ENCODE measurements at regions not wholly inside any gene's neighbourhood (a gene's known extent, or its start where the extent isn't known, plus 50 kb on each side); places are given as distances from the start of the nearest gene placed in this dataset.

DNA sequence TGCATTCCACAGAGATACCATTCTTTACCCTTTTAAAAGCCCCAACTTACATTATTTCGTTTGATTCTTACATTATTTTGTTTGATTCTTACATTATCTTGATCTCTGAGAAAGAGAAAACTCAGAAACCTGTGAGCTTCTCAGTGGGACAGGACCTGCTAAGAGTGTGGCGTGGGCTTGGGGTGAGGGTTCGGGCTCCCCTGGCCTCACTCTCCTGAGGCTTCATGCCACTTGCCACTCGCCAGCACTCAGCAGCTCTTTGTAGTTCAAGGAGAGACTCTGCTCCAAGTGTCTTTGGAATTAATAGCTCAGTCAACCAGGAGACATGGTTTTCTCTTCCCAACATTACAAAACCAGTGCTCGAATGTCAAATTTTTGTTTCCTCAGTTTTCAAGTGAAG is 132.4 kb upstream of the RGS17 start:
- Histone ChIP-seq H3K27ac (ENCODE audit: low read depth, low read length) (no peak overlapping the region), H4K5ac (ENCODE audit: insufficient read length, low read depth, low read length) (no peak overlapping the region), H2AFZ (ENCODE audit: low read length) (no peak overlapping the region), H3K14ac (ENCODE audit: insufficient read length) (no peak overlapping the region), H3K36me3 (ENCODE audit: control insufficient read depth in 2 of 4, insufficient read depth in 4 of 4, low read length in 3 of 4) (no peaks in the 10 kb centered on the region), H3K27me3 (replicated peaks in 1 of 4; ENCODE audit: control insufficient read depth in 3 of 4, extremely low read depth in 1 of 4, insufficient read depth in 3 of 4, low read length in 3 of 4) (no peaks in the 10 kb centered on the region), H2BK20ac (ENCODE audit: low read length) (no peak overlapping the region), H3K56ac (replicated peaks; ENCODE audit: insufficient read length, low read depth, low read length) (no peak overlapping the region), H3K4me3 (ENCODE audit: extremely low read depth in 1 of 4, insufficient read depth in 2 of 4, low read depth in 3 of 4, low read length in 4 of 4) (no peak overlapping the region), H3K4me2 (ENCODE audit: insufficient read depth in 1 of 2, low read depth in 2 of 2, low read length in 2 of 2) (no peak overlapping the region), H3K23me2 (ENCODE audit: low read depth, low read length) (no peaks in the 10 kb centered on the region), H2AK5ac (ENCODE audit: low read depth, low read length) (no peak overlapping the region), H2BK120ac (replicated peaks; ENCODE audit: low read depth, low read length) (no peak overlapping the region), H2BK15ac (ENCODE audit: low read length) (no peak overlapping the region), H2BK12ac (ENCODE audit: low read depth, low read length) (no peak overlapping the region), H3K4me1 (replicated peaks in 1 of 4; ENCODE audit: control insufficient read depth in 3 of 4, insufficient read depth in 4 of 4, low read length in 3 of 4) (0 out of 7 replicates have a peak, but pooled peaks cover 0 to 3% (median 0%) of the 10 kb centered on the region in 4 experiments), H3K79me1 (ENCODE audit: low read depth, low read length) (no peaks in the 10 kb centered on the region), H3K4ac (replicated peaks; ENCODE audit: insufficient read length, low read depth, low read length) (no peak overlapping the region), H3K18ac (ENCODE audit: extremely low read depth, low read length) (no peak overlapping the region), H3K79me2 (ENCODE audit: control insufficient read depth in 1 of 2, insufficient read depth in 2 of 2, low read length in 2 of 2) (no peaks in the 10 kb centered on the region), H3K9ac (replicated peaks in 1 of 4; ENCODE audit: extremely low read depth in 1 of 4, low read depth in 3 of 4, low read length in 3 of 4) (no peak overlapping the region), H2BK5ac (ENCODE audit: low read depth, low read length) (no peak overlapping the region), H3K9me3 (ENCODE audit: insufficient read depth in 2 of 2, low read depth in 1 of 2, low read length in 1 of 2) (no peaks in the 10 kb centered on the region), H4K20me1 (replicated peaks in 1 of 2; ENCODE audit: control insufficient read depth in 1 of 2, insufficient read depth in 2 of 2, low read length in 2 of 2) (no peaks in the 10 kb centered on the region), H4K8ac (ENCODE audit: extremely low read depth, insufficient read depth, low read length) (no peak overlapping the region), H4K91ac (replicated peaks; ENCODE audit: insufficient read length, low read length) (no peak overlapping the region), H3K23ac (ENCODE audit: insufficient read length) (no peak overlapping the region)
- FAIRE-seq (no peak), DNase-seq (ENCODE audit: low read depth in 1 of 2, low spot score in 2 of 2) (no peak)
- ChIA-PET POLR2A (ENCODE audit: partially characterized antibody) (no interaction called here), CTCF (ENCODE audit: partially characterized antibody) (interaction anchor here (1.1 kb wide), 1 partner anchor 49 kb away, joined by 3 read pairs; no protein-coding TSS in a partner anchor)
- TF ChIP-seq ZNF274 (IDR thresholded peaks at IDR 0.05; ENCODE audit: borderline replicate concordance, extremely low read depth, low read length): no peak
- no peak for TF ChIP-seq SIRT6 (IDR thresholded peaks at IDR 0.05; ENCODE audit: low read length)
- WGBS, 2 experiments (ENCODE audit: extremely low coverage in 1 of 2, insufficient coverage in 1 of 2, insufficient read length in 1 of 2, insufficient replicate concordance in 2 of 2, low coverage in 1 of 2, low lambda C conversion rate in 2 of 2, missing lambda C conversion rate in 1 of 2): 99% methylated on average over 5 of the region's 5 CpGs; no CpG with 5 or more reads in 1 of the 2 experiments
